HCT116 (cell line): ENCODE measurements at regions not wholly inside any gene's neighbourhood (a gene's known extent, or its start where the extent isn't known, plus 50 kb on each side); places are given as distances from the start of the nearest gene placed in this dataset.
A peak's percentile ranks its signal among the peaks of the same experiment; 100 is the strongest.

Source experiments
- ATAC-seq: fragments of 200-7000 bp; cut with Tn5 transposase; 2 replicates; pipeline ENCODE4 v1.9.1; 2020; ENCODE audit warnings: mild to moderate bottlenecking, moderate library complexity
- BruUV-seq: library from RNA; stranded (reverse); fragments of 400-500 nt; replicated peaks from 2 replicates; lab custom pipeline; 2021; lab: Mats Ljungman, UMichigan
- CTCF ChIA-PET: fragments of 300-600 bp; sonication (Branson Sonifier 250); formaldehyde crosslinking; loops from one replicate; lab custom pipeline; 2021; ENCODE audit warnings: antibody characterized with exemption; lab: Charles Lee
- POLR2A ChIA-PET: fragments of 300-600, 350-600 bp; sonication (Branson Sonifier 250); formaldehyde crosslinking; loops from one replicate; lab custom pipeline; 2021; ENCODE audit warnings: antibody characterized with exemption; lab: Charles Lee
- RAD21 ChIA-PET, 2 experiments: fragments of 300-600 bp; sonication (Branson Sonifier 250); formaldehyde crosslinking; loops; one replicate each; lab custom pipeline; 2023; ENCODE audit warnings: low total read pairs in 2 of 2; ENCODE audit not compliant: uncharacterized antibody in 2 of 2, unreplicated experiment in 2 of 2, low non-redundant PET in 1 of 2; lab: Charles Lee
- DNase-seq: peaks from one replicate; pipeline ENCODE4 v3.0.0-alpha.2; 2010; ENCODE audit warnings: low read depth, low spot score
- H2AFZ ChIP-seq: fragments of 200-600 bp; shearing (Covaris generic), sonication (generic); 2 replicates; pipeline ENCODE4 v1.6.1; 2017; ENCODE audit warnings: low read depth, mixed run types, mixed read lengths, antibody characterized with exemption, low read length; ENCODE audit not compliant: poor library complexity, severe bottlenecking
- H3K27ac ChIP-seq: 2 replicates; pipeline ENCODE4 v1.5.1; 2012; ENCODE audit warnings: low read depth, low read length
- H3K27me3 ChIP-seq: fragments of 200-600 bp; sonication (generic); 2 replicates; pipeline ENCODE4 v1.6.1; 2016; ENCODE audit warnings: mixed run types, low read length, mixed read lengths; ENCODE audit not compliant: insufficient read depth
- H3K36me3 ChIP-seq, 2 experiments: fragments of 200-500 bp in 1 of 2; fragments of 200-600 bp in 1 of 2; sonication (Bioruptor generic) in 1 of 2; sonication (generic) in 1 of 2; 2 replicates each; pipeline versions ENCODE4 v1.5.1 to v1.6.1; 2014 to 2016; ENCODE audit warnings: low read length in 2 of 2, inconsistent platforms in 1 of 2, mixed read lengths in 1 of 2, mixed run types in 1 of 2; ENCODE audit not compliant: insufficient read depth in 2 of 2, control insufficient read depth in 1 of 2
- H3K4me1 ChIP-seq, 2 experiments: fragments of 200-600 bp in 1 of 2; sonication (generic) in 1 of 2; 2 replicates each; pipeline versions ENCODE4 v1.5.1 to v1.6.1; 2012 to 2017; ENCODE audit warnings: low read length in 2 of 2, inconsistent platforms in 1 of 2, mild to moderate bottlenecking in 1 of 2, mixed read lengths in 1 of 2, mixed run types in 1 of 2, moderate library complexity in 1 of 2; ENCODE audit not compliant: insufficient read depth in 2 of 2, control insufficient read depth in 1 of 2
- H3K4me2 ChIP-seq: fragments of 200-600 bp; sonication (generic); 2 replicates; pipeline ENCODE4 v1.6.1; 2017; ENCODE audit warnings: mixed run types, low read length, mixed read lengths
- H3K4me3 ChIP-seq, 2 experiments: fragments of 200-600 bp in 1 of 2; sonication (generic) in 1 of 2; replicated peaks in 1 of 2; 2 replicates each; pipeline ENCODE4 v1.5.1; 2011 to 2016; ENCODE audit warnings: low read length in 2 of 2, control low read depth in 1 of 2, low read depth in 1 of 2, mild to moderate bottlenecking in 1 of 2, mixed read lengths in 1 of 2, mixed run types in 1 of 2
- H3K79me2 ChIP-seq: fragments of 200-600 bp; sonication (generic); 2 replicates; pipeline ENCODE4 v1.6.1; 2017; ENCODE audit warnings: mild to moderate bottlenecking, mixed run types, low read length, moderate library complexity, mixed read lengths; ENCODE audit not compliant: insufficient read depth
- H3K9ac ChIP-seq: fragments of 200-600 bp; sonication (generic); 2 replicates; pipeline ENCODE4 v1.6.1; 2016; ENCODE audit warnings: low read length, mixed read lengths
- H3K9me2 ChIP-seq: fragments of 200-600 bp; sonication (generic), shearing (Covaris generic); 2 replicates; pipeline ENCODE4 v1.6.1; 2017; ENCODE audit warnings: mixed run types, mild to moderate bottlenecking, moderate library complexity; ENCODE audit not compliant: insufficient read depth
- H3K9me3 ChIP-seq, 2 experiments: fragments of 200-500 bp in 1 of 2; fragments of 200-600 bp in 1 of 2; sonication (Bioruptor generic) in 1 of 2; sonication (generic) in 1 of 2; 2 replicates each; pipeline ENCODE4 v1.6.1; 2014 to 2017; ENCODE audit warnings: low read length in 2 of 2, mixed read lengths in 2 of 2, inconsistent platforms in 1 of 2, low read depth in 1 of 2, mild to moderate bottlenecking in 1 of 2, mixed run types in 1 of 2, moderate library complexity in 1 of 2; ENCODE audit not compliant: control insufficient read depth in 1 of 2, insufficient read depth in 1 of 2
- H4K20me1 ChIP-seq: fragments of 200-600 bp; sonication (generic), shearing (Covaris generic); 2 replicates; pipeline ENCODE4 v1.6.1; 2017; ENCODE audit warnings: mixed run types, mild to moderate bottlenecking, moderate library complexity; ENCODE audit not compliant: insufficient read depth
- CEBPB ChIP-seq: IDR thresholded peaks from 2 replicates; pipeline ENCODE4 v1.6.1; 2012; ENCODE audit warnings: low read depth
- EGR1 ChIP-seq: IDR thresholded peaks from 2 replicates; pipeline ENCODE4 v1.6.1; 2012; ENCODE audit warnings: low read depth
- ELF1 ChIP-seq: IDR thresholded peaks from 2 replicates; pipeline ENCODE4 v1.6.1; 2012; ENCODE audit warnings: low read depth, borderline replicate concordance
- EZH2phosphoT487 ChIP-seq: fragments of 200-600 bp; IDR thresholded peaks from 2 replicates; pipeline ENCODE4 v1.6.1; 2018; ENCODE audit warnings: antibody characterized with exemption, borderline replicate concordance
- FOSL1 ChIP-seq: IDR thresholded peaks from 2 replicates; pipeline ENCODE4 v1.6.1; 2012; ENCODE audit warnings: low read depth
- SRF ChIP-seq: IDR thresholded peaks from 2 replicates; pipeline ENCODE4 v1.6.1; 2012; ENCODE audit warnings: low read depth
- intact Hi-C: fragments of 100-400 bp; cut with micrococcal nuclease; formaldehyde crosslinking; loops from 2 replicates; pipeline ENCODE4 v1.10.0; 2022
- TF ChIP-seq, protein P1 (sequence below): IDR thresholded peaks from 2 replicates; pipeline ENCODE4 v1.6.1; 2012; ENCODE audit warnings: low read depth
- TF ChIP-seq, protein P2 (sequence below): IDR thresholded peaks from 2 replicates; pipeline ENCODE4 v1.6.1; 2012

DNA sequence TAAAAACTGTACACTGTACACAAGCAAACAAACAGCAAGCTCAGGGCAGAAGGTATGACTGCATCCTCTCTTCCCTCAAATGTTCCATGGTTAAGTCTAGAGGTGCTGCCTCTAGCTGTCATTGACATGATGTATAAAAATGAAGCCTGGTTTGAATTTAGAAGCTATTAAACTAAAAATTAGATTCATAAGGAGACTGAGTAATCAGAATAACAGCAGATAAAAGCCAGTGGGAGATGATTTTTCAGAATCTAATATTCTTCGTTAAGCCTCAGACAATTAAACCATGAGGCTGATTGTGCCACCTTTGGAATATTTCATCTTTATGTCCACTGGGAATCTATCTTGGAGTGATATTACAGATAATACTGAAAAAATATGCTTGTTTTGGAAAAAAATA lies 101.4 kb upstream of the ZC3H12C start:
- POLR2A ChIA-PET: no interaction called here
- no peak for DNase-seq

More for the DNA sequence above, 101.4 kb upstream of the ZC3H12C start:
- no peaks in the 10 kb centered on the region for H3K79me2 ChIP-seq
- intact Hi-C loops: no loop called here
- ChIA-PET CTCF (no interaction called here), RAD21 (no interaction called here)
- no peaks in the 10 kb centered on the region; the same call in 1 of the 2 replicates for H3K9me2 ChIP-seq
- H3K36me3 ChIP-seq: no peaks in the 10 kb centered on the region
- no peaks in the 10 kb centered on the region for H3K27me3 ChIP-seq
- TF ChIP-seq, protein P1, sequence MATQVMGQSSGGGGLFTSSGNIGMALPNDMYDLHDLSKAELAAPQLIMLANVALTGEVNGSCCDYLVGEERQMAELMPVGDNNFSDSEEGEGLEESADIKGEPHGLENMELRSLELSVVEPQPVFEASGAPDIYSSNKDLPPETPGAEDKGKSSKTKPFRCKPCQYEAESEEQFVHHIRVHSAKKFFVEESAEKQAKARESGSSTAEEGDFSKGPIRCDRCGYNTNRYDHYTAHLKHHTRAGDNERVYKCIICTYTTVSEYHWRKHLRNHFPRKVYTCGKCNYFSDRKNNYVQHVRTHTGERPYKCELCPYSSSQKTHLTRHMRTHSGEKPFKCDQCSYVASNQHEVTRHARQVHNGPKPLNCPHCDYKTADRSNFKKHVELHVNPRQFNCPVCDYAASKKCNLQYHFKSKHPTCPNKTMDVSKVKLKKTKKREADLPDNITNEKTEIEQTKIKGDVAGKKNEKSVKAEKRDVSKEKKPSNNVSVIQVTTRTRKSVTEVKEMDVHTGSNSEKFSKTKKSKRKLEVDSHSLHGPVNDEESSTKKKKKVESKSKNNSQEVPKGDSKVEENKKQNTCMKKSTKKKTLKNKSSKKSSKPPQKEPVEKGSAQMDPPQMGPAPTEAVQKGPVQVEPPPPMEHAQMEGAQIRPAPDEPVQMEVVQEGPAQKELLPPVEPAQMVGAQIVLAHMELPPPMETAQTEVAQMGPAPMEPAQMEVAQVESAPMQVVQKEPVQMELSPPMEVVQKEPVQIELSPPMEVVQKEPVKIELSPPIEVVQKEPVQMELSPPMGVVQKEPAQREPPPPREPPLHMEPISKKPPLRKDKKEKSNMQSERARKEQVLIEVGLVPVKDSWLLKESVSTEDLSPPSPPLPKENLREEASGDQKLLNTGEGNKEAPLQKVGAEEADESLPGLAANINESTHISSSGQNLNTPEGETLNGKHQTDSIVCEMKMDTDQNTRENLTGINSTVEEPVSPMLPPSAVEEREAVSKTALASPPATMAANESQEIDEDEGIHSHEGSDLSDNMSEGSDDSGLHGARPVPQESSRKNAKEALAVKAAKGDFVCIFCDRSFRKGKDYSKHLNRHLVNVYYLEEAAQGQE: no peak
- TF ChIP-seq ELF1 (no peak), EGR1 (no peak), CEBPB (no peak), EZH2phosphoT487 (no peak), FOSL1 (no peak), SRF (no peak)
- TF ChIP-seq, protein P2, sequence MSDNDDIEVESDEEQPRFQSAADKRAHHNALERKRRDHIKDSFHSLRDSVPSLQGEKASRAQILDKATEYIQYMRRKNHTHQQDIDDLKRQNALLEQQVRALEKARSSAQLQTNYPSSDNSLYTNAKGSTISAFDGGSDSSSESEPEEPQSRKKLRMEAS: no peak
- H3K9ac ChIP-seq: no peak overlapping the region
- no peak for ATAC-seq
- H3K4me2 ChIP-seq: no peak overlapping the region
- BruUV-seq: no TSS peak
- H4K20me1 ChIP-seq: no peaks in the 10 kb centered on the region
- H3K27ac ChIP-seq: no peak overlapping the region
- no peaks in the 10 kb centered on the region for H3K4me1 ChIP-seq
- no peak overlapping the region for H3K4me3 ChIP-seq
- no peaks in the 10 kb centered on the region for H3K9me3 ChIP-seq
- peak overlapping the region; percentile 31 for H2AFZ ChIP-seq
